GM18873 (cell line): ENCODE measurements at regions not wholly inside any gene's neighbourhood (a gene's known extent, or its start where the extent isn't known, plus 50 kb on each side); places are given as distances from the start of the nearest gene placed in this dataset.
"Not testable (repeated sequence)": the region's sequence is repeated elsewhere in the genome, so short reads cannot be mapped to it uniquely, and the experiment has no call there.

Experiments used
- ATAC-seq: cut with Tn5 transposase; IDR thresholded peaks from one replicate; pipeline ENCODE4 v1.9.1; 2021; ENCODE audit warnings: mild to moderate bottlenecking, moderate library complexity, moderate number of reproducible peaks; ENCODE audit not compliant: unreplicated experiment, low FRiP score

- peak; percentile 32 for ATAC-seq
These were observed 166.9 kb downstream of the CWH43 start for GRCh38 chr4:49153011-49153410.

GRCh38 chr4:49154308-49155103 lies 168.4 kb downstream of the CWH43 start:
- peak; percentile 68 for ATAC-seq

DNA sequence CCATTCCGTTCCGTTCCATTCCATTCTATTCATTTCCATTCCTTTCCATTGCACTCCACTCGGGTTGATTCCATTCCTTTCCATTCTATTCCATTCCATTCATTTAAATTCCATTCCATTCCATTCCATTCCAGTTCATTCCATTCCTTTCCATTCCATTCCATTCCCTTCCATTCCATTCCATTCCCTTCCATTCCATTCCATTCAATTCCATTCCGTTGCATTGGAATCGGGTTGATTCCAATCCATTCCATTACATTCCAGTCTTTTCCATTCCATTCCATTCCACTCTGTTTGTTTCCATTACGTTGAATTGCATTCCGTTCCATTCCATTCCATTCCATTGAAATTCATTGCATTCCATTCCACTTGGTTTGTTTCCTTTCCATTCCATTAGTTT lies 169.2 kb downstream of the CWH43 start:
- ATAC-seq = not testable (repeated sequence)

DNA sequence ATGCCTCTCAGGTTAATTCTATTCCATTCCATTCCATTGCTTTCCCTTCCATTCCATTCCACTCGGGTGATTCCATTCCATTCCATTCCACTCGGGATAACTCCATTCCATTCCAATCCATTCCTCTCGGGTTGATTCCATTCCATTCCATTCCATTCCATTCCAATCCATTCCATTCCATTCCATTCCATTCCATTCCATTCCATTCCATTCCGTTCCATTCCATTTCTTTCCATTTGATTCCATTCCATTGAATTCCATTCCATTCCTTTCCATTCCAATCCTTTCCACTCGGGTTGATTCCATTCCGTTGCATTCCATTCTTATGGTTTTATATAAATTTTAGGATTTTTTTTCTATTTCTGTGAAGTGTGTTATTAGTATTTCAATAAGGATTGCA lies 170.2 kb downstream of the CWH43 start:
- ATAC-seq = not testable (repeated sequence)

- not testable (repeated sequence) for ATAC-seq
These were observed 171.6 kb downstream of the CWH43 start for GRCh38 chr4:49157630-49158029.

- not testable (repeated sequence) for ATAC-seq
These were observed 175.1 kb downstream of the CWH43 start for GRCh38 chr4:49161111-49161541.

GRCh38 chr4:49164916-49165315 lies 178.8 kb downstream of the CWH43 start:
- ATAC-seq = not testable (repeated sequence)

GRCh38 chr4:49177847-49178246 lies 191.8 kb downstream of the CWH43 start:
- ATAC-seq = not testable (repeated sequence)

- not testable (repeated sequence) for ATAC-seq
These were observed 195.0 kb downstream of the CWH43 start for GRCh38 chr4:49181088-49181487.

DNA sequence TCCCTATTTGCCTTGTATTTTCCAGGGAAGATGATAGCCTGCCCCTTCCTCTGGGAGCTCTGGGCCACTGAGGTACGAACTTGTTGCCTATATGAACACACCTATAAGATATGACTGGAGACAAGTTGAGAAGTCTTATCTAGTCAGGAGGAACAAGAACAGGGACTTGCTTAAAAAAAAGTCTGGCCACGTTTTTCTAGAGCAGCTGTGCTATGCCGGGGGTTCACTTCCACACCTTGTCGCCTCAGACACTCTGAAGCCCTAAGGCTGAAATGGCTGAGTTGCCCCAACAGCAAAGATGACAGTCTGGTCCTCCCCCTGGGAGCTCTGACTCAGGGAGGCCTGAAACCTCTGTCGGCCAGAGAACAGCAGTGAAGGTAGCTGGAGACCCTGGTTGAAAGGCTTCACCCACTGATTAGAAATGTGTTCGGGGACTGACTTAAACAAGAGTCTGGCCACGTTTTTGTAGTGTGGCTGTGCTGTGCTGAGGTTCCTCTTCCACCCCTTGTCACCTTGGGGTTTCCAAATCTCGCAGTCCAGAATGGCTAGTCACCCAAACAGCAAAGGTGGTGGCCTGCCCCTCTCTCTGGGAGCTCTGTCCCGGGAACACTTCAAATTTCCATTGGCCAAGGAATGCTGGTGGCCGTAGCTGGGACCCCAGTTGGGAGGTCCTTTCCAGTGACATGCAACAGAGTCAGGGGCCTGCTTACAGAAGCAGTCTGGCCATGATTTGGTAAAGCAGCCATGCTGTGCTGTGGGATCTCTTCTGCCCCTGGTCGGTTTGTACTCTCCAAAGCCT lies 225.5 kb downstream of the CWH43 start:
- ATAC-seq = not testable (repeated sequence)

- ATAC-seq = not testable (repeated sequence)
These were observed 227.2 kb downstream of the CWH43 start for GRCh38 chr4:49213250-49213649.

DNA sequence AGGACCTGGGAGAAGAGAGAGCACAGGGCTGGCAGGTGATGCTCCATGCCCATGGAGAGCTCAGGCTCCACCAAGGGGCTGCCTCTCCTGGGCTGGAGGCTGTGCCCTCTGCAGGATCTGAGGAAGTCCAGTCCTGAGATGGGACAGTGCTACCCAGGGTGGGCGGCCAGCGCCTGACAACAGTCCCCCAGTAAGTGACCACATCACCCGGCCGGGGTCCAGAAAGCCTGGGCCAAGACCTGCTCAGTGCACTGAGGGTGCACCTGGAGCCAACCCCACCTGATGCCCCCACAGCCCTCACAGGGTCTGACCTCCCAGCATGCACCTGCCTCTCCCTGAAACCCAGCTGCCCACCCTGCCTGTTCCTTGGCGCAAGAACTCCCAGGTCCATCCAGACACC lies 227.7 kb downstream of the CWH43 start:
- ATAC-seq = not testable (repeated sequence)

DNA sequence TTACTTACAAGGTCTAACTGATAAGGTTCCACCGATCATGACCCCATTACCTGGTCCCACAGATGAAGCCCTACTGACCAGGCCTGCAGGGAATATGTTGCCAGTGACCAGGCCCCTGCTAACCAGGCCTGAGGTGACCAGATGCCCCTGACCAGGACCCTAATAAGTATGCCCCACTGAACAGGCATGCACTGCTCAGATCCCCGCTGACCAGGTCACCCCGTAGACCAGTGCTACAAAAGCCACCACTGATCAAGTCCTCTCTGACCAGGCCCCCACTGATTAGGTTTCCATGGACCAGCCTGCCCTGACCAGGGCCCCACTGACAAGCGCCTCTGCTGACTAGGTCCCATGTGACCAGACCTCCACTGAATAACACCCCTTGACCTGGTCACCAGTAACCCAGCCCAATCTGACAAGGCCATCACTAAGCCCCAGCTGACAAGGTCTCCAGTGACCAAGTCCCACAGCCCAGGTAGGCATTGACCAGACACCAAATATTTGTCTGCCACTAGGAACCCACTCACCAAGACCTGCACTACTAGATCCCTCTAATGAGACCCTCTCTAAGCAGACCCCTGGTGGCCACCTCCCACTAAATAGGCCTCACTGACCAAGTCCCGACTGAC lies 228.5 kb downstream of the CWH43 start:
- not testable (repeated sequence) for ATAC-seq

DNA sequence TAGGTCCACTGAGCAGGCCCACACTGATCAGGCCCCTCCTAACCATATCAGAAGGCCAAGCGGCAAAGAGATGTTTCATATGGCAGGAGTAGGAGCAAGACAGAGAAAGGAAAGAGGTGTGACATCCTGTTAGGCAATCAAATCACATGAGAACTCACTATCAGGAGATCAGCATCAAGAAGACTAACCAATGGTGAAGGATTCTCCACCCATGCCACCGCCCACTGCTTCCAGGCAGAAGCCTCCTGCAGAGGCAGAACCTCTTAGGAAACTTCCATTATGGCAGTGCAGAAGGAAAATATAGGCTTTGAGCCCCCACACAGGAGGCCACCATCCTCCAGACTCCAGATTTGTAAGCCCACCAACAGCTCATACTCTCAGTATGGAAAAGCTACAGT lies 229.0 kb downstream of the CWH43 start:
- not testable (repeated sequence) for ATAC-seq

- not testable (repeated sequence) for ATAC-seq
These were observed 230.5 kb downstream of the CWH43 start for GRCh38 chr4:49216606-49217005.

GRCh38 chr4:49217492-49217891 lies 231.4 kb downstream of the CWH43 start:
- no peak for ATAC-seq

DNA sequence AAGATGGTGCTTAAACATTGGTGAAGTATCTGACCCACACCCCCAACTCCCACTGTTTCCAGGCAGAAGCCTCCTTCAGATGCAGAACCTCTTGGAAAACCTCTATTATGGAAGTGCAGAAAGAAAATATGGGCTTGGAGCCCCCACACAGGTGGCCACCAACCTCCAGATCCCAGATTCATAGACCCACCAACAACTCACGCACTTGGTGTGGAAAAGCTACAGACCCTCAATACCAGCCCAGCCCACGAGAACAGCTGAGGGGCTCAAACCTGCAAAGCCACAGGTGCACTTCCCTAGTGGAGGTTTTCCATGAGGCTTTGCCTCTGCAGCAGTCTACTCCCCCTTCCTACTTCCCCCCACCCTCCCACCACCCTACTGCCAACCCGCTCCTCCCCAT lies 232.0 kb downstream of the CWH43 start:
- not testable (repeated sequence) for ATAC-seq

DNA sequence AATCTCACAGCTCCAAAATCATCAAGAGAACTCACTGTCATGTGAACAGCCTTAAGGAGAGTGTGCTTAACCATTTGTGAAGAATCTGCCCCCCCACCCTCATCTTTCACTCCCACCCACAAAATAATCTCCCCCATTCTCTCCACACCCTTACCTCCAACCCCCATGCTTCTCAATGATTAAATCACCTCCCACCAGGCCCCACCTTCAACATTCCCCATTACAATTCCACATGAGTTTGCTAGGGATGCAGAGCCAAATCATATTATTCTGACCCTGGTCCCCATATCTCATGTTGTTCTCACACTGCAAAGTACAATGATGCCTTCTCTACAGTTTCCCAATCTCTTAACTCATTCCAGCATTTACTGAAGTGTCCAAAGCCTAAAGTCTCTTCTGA lies 232.9 kb downstream of the CWH43 start:
- not testable (repeated sequence) for ATAC-seq

GRCh38 chr4:49219489-49220225 lies 233.6 kb downstream of the CWH43 start:
- not testable (repeated sequence) for ATAC-seq

DNA sequence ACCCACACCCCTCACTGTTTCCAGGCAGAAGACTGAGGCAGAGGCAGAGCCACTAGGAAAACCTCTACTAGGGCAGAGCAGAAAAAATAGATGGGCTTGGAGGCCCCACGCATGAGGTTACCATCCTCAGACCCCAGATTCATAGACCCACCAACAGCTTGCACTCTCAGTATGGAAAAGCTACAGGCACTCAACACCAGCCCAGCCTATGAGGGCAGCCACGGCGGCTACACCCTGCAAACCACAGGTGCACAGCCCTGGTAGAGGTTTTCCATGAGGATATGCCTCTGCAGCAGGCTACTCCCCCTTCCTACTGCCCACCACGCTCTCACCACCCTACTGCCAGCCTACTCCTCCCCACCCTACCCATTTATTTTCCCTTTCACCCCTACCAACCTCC lies 235.1 kb downstream of the CWH43 start:
- no peak for ATAC-seq
